Activated naive CD4-positive, alpha-beta T cell (primary cell): ENCODE measurements at regions not wholly inside any gene's neighbourhood (a gene's known extent, or its start where the extent isn't known, plus 50 kb on each side); places are given as distances from the start of the nearest gene placed in this dataset.
"Not testable (repeated sequence)": the region's sequence is repeated elsewhere in the genome, so short reads cannot be mapped to it uniquely, and the experiment has no call there.

Experiments used
- DNase-seq, 4 experiments: peaks; one replicate each; lab custom pipeline; 2025; lab: John Stamatoyannopoulos, UW

- not testable (repeated sequence) for DNase-seq
These were observed 1180.1 kb downstream of the TMEM121 start for GRCh38 chr14:106706488-106706887.

- DNase-seq = not testable (repeated sequence)
These were observed 1183.8 kb downstream of the TMEM121 start for GRCh38 chr14:106710187-106710586.

- not testable (repeated sequence) for DNase-seq
These were observed 1186.1 kb downstream of the TMEM121 start for GRCh38 chr14:106712513-106712912.

- not testable (repeated sequence) for DNase-seq
These were observed 1188.4 kb downstream of the TMEM121 start for GRCh38 chr14:106714446-106715428.

- not testable (repeated sequence) for DNase-seq
These were observed 1191.2 kb downstream of the TMEM121 start for GRCh38 chr14:106717544-106717943.

GRCh38 chr14:106719880-106720279 lies 1193.5 kb downstream of the TMEM121 start:
- not testable (repeated sequence) for DNase-seq

- DNase-seq = not testable (repeated sequence)
These were observed 1195.5 kb downstream of the TMEM121 start for GRCh38 chr14:106721926-106722325.

- not testable (repeated sequence) for DNase-seq
These were observed 1196.7 kb downstream of the TMEM121 start for GRCh38 chr14:106722813-106723687.

GRCh38 chr14:106727962-106728361 lies 1201.6 kb downstream of the TMEM121 start:
- peak in 1 of 4 experiments; percentile 20 for DNase-seq

- no peak for DNase-seq
These were observed 1202.2 kb downstream of the TMEM121 start for GRCh38 chr14:106728611-106729010.

GRCh38 chr14:106729551-106729950 lies 1203.2 kb downstream of the TMEM121 start:
- DNase-seq = no peak

- DNase-seq = no peak
These were observed 1207.4 kb downstream of the TMEM121 start for GRCh38 chr14:106733771-106734170.

GRCh38 chr14:106737021-106737420 lies 1210.6 kb downstream of the TMEM121 start:
- peak in 1 of 4 experiments; percentile 38 for DNase-seq

- peak in 1 of 4 experiments; percentile 16 for DNase-seq
These were observed 1211.7 kb downstream of the TMEM121 start for GRCh38 chr14:106738075-106738474.

GRCh38 chr14:106738598-106739258 lies 1212.3 kb downstream of the TMEM121 start:
- peak in 1 of 4 experiments; percentile 20 for DNase-seq

- peak in 2 of 4 experiments; percentile 76 to 77 for DNase-seq
These were observed 1214.9 kb downstream of the TMEM121 start for GRCh38 chr14:106741086-106741827.

GRCh38 chr14:106745016-106745767 lies 1218.8 kb downstream of the TMEM121 start:
- peak in 1 of 4 experiments; percentile 47 for DNase-seq

GRCh38 chr14:106750089-106750488 lies 1223.7 kb downstream of the TMEM121 start:
- DNase-seq = not testable (repeated sequence)

- not testable (repeated sequence) for DNase-seq
These were observed 1227.4 kb downstream of the TMEM121 start for GRCh38 chr14:106753751-106754150.

GRCh38 chr14:106757444-106757843 lies 1231.1 kb downstream of the TMEM121 start:
- DNase-seq = not testable (repeated sequence)
